H1 (cell line): ENCODE measurements at regions not wholly inside any gene's neighbourhood (a gene's known extent, or its start where the extent isn't known, plus 50 kb on each side); places are given as distances from the start of the nearest gene placed in this dataset.

ENCODE experiments used
- CTCF ChIA-PET: fragments of 300-600 bp; sonication (Branson Sonifier 250); formaldehyde crosslinking; loops from one replicate; lab custom pipeline; 2021; ENCODE audit not compliant: partially characterized antibody; lab: Charles Lee
- POLR2A ChIA-PET: fragments of 300-600 bp; sonication (Branson Sonifier 250); formaldehyde crosslinking; loops from one replicate; lab custom pipeline; 2021; ENCODE audit warnings: inconsistent platforms; ENCODE audit not compliant: partially characterized antibody; lab: Charles Lee
- DNase-seq, 2 experiments: peaks; one replicate each; pipeline versions ENCODE4 v3.0.0 to v3.0.0-alpha.2; 2010 to 2022; ENCODE audit warnings: low spot score in 2 of 2, low read depth in 1 of 2, mixed read lengths in 1 of 2
- FAIRE-seq: peaks from 2 replicates; lab custom pipeline; 2011; peaks lifted over from hg19 to GRCh38; lab: Jason Lieb, UNC
- H2AFZ ChIP-seq: 2 replicates; pipeline ENCODE4 v1.8.1; 2012; ENCODE audit warnings: low read length, inconsistent platforms
- H2AK5ac ChIP-seq: 2 replicates; pipeline ENCODE4 v1.6.1; 2013; ENCODE audit warnings: low read depth, low read length
- H2BK120ac ChIP-seq: replicated peaks from 2 replicates; pipeline ENCODE3; 2013; ENCODE audit warnings: low read depth, low read length, inconsistent platforms
- H2BK12ac ChIP-seq: 2 replicates; pipeline ENCODE4 v1.6.1; 2013; ENCODE audit warnings: low read depth, low read length
- H2BK15ac ChIP-seq: 2 replicates; pipeline ENCODE4 v1.6.1; 2013; ENCODE audit warnings: low read length
- H2BK20ac ChIP-seq: 2 replicates; pipeline ENCODE4 v1.6.1; 2013; ENCODE audit warnings: low read length
- H2BK5ac ChIP-seq: 2 replicates; pipeline ENCODE4 v1.6.1; 2013; ENCODE audit warnings: low read depth, low read length
- H3K14ac ChIP-seq: 2 replicates; pipeline ENCODE4 v1.6.1; 2013; ENCODE audit warnings: inconsistent platforms; ENCODE audit not compliant: insufficient read length
- H3K18ac ChIP-seq: 2 replicates; pipeline ENCODE4 v1.6.1; 2013; ENCODE audit warnings: low read length; ENCODE audit errors: extremely low read depth
- H3K23ac ChIP-seq: 2 replicates; pipeline ENCODE4 v1.6.1; 2013; ENCODE audit warnings: inconsistent platforms; ENCODE audit not compliant: insufficient read length
- H3K23me2 ChIP-seq: 2 replicates; pipeline ENCODE4 v1.6.1; 2013; ENCODE audit warnings: low read depth, low read length
- H3K27ac ChIP-seq: 2 replicates; pipeline ENCODE4 v1.6.1; 2011; ENCODE audit warnings: low read depth, low read length, inconsistent platforms
- H3K27me3 ChIP-seq, 4 experiments: replicated peaks in 1 of 4; 1 replicate in 1 of 4; 2 replicates in 3 of 4; pipeline versions ENCODE4 v1.6.1 to v1.8.1; 2011 to 2013; ENCODE audit warnings: low read length in 3 of 4, mild to moderate bottlenecking in 3 of 4, inconsistent platforms in 2 of 4, mixed read lengths in 2 of 4, moderate library complexity in 1 of 4; ENCODE audit not compliant: control insufficient read depth in 3 of 4, insufficient read depth in 3 of 4; ENCODE audit errors: extremely low read depth in 1 of 4
- H3K36me3 ChIP-seq, 4 experiments: 2 replicates each; pipeline versions ENCODE4 v1.6.1 to v1.8.1; 2011 to 2013; ENCODE audit warnings: mild to moderate bottlenecking in 4 of 4, low read length in 3 of 4, moderate library complexity in 2 of 4, control low read depth in 1 of 4, inconsistent platforms in 1 of 4; ENCODE audit not compliant: insufficient read depth in 4 of 4, control insufficient read depth in 2 of 4
- H3K4ac ChIP-seq: replicated peaks from 2 replicates; pipeline ENCODE3; 2013; ENCODE audit warnings: low read length, low read depth, mixed read lengths, inconsistent platforms; ENCODE audit not compliant: insufficient read length
- H3K4me1 ChIP-seq, 4 experiments: replicated peaks in 1 of 4; 1 replicate in 1 of 4; 2 replicates in 3 of 4; pipeline versions ENCODE4 v1.6.1 to v1.8.1; 2011 to 2013; ENCODE audit warnings: low read length in 3 of 4, inconsistent platforms in 2 of 4, mixed read lengths in 1 of 4; ENCODE audit not compliant: insufficient read depth in 4 of 4, control insufficient read depth in 3 of 4
- H3K4me2 ChIP-seq, 2 experiments: 2 replicates each; pipeline versions ENCODE4 v1.6.1 to v1.8.1; 2011 to 2013; ENCODE audit warnings: low read depth in 2 of 2, low read length in 2 of 2, control low read depth in 1 of 2, inconsistent platforms in 1 of 2, mild to moderate bottlenecking in 1 of 2; ENCODE audit not compliant: insufficient read depth in 1 of 2
- H3K4me3 ChIP-seq, 4 experiments: fragments of 200-600, 300-600 bp in 1 of 4; sonication (generic), shearing (Covaris generic), sonication (Bioruptor Twin) in 1 of 4; 2 replicates each; pipeline versions ENCODE4 v1.5.1 to v1.8.1; 2011 to 2016; ENCODE audit warnings: low read length in 4 of 4, low read depth in 3 of 4, control low read depth in 2 of 4, inconsistent platforms in 2 of 4, mild to moderate bottlenecking in 2 of 4, mixed read lengths in 1 of 4, moderate library complexity in 1 of 4; ENCODE audit not compliant: insufficient read depth in 2 of 4; ENCODE audit errors: extremely low read depth in 1 of 4
- H3K56ac ChIP-seq: replicated peaks from 2 replicates; pipeline ENCODE3; 2013; ENCODE audit warnings: low read depth, mild to moderate bottlenecking, mixed read lengths, low read length, inconsistent platforms; ENCODE audit not compliant: insufficient read length
- H3K79me1 ChIP-seq: 2 replicates; pipeline ENCODE4 v1.6.1; 2013; ENCODE audit warnings: low read depth, low read length, control low read depth
- H3K79me2 ChIP-seq, 2 experiments: 2 replicates each; pipeline versions ENCODE4 v1.6.1 to v1.8.1; 2012 to 2013; ENCODE audit warnings: low read length in 2 of 2, mild to moderate bottlenecking in 2 of 2, inconsistent platforms in 1 of 2; ENCODE audit not compliant: insufficient read depth in 2 of 2, control insufficient read depth in 1 of 2
- H3K9ac ChIP-seq, 4 experiments: replicated peaks in 1 of 4; 1 replicate in 1 of 4; 2 replicates in 3 of 4; pipeline versions ENCODE4 v1.6.1 to v1.8.1; 2011 to 2013; ENCODE audit warnings: low read depth in 3 of 4, low read length in 3 of 4, control low read depth in 2 of 4, mild to moderate bottlenecking in 2 of 4, moderate library complexity in 2 of 4, inconsistent platforms in 1 of 4; ENCODE audit errors: extremely low read depth in 1 of 4
- H3K9me3 ChIP-seq, 2 experiments: 2 replicates each; pipeline versions ENCODE4 v1.6.1 to v1.8.1; 2012 to 2013; ENCODE audit warnings: mild to moderate bottlenecking in 2 of 2, moderate library complexity in 2 of 2, control low read depth in 1 of 2, inconsistent platforms in 1 of 2, low read depth in 1 of 2, low read length in 1 of 2, mixed read lengths in 1 of 2; ENCODE audit not compliant: insufficient read depth in 2 of 2
- H4K20me1 ChIP-seq, 2 experiments: replicated peaks in 1 of 2; 2 replicates each; pipeline versions ENCODE3 to v1.8.1; 2011 to 2013; ENCODE audit warnings: inconsistent platforms in 2 of 2, low read length in 2 of 2, mild to moderate bottlenecking in 1 of 2; ENCODE audit not compliant: insufficient read depth in 2 of 2, control insufficient read depth in 1 of 2
- H4K5ac ChIP-seq: 2 replicates; pipeline ENCODE4 v1.6.1; 2013; ENCODE audit warnings: low read length, low read depth, mixed read lengths, inconsistent platforms; ENCODE audit not compliant: insufficient read length
- H4K8ac ChIP-seq: 2 replicates; pipeline ENCODE4 v1.8.0; 2013; ENCODE audit warnings: mild to moderate bottlenecking, moderate library complexity, low read length, inconsistent platforms; ENCODE audit not compliant: insufficient read depth; ENCODE audit errors: extremely low read depth
- H4K91ac ChIP-seq: replicated peaks from 2 replicates; pipeline ENCODE3; 2013; ENCODE audit warnings: low read length, mixed read lengths, inconsistent platforms; ENCODE audit not compliant: insufficient read length
- whole genome bisulfite sequencing, 2 experiments: shearing (Covaris generic) in 1 of 2; methylation state at CpG; one replicate each; pipeline versions ENCODE4 v1.1.6 to v1.1.7; 2013 to 2015; ENCODE audit warnings: low lambda C conversion rate in 2 of 2, mixed read lengths in 2 of 2, inconsistent platforms in 1 of 2, low coverage in 1 of 2, missing lambda C conversion rate in 1 of 2; ENCODE audit not compliant: insufficient replicate concordance in 2 of 2, insufficient coverage in 1 of 2, insufficient read length in 1 of 2; ENCODE audit errors: extremely low coverage in 1 of 2, missing lambda C conversion rate in 1 of 2; 5-methylcytosine and 5-hydroxymethylcytosine counted together

- Histone ChIP-seq H3K79me1 (no peaks in the 10 kb centered on the region), H3K4me2 (no peak overlapping the region), H2BK120ac (no peak overlapping the region), H3K27me3 (no peaks in the 10 kb centered on the region), H3K79me2 (no peaks in the 10 kb centered on the region), H3K23me2 (no peaks in the 10 kb centered on the region), H3K36me3 (no peaks in the 10 kb centered on the region; a peak in 1 of 8 replicates), H3K4ac (no peak overlapping the region), H3K4me3 (no peak overlapping the region), H2BK5ac (no peak overlapping the region), H3K14ac (no peak overlapping the region), H2BK12ac (no peak overlapping the region), H4K5ac (no peak overlapping the region), H3K9ac (no peak overlapping the region), H2BK20ac (no peak overlapping the region), H3K23ac (no peak overlapping the region), H3K56ac (no peak overlapping the region), H4K20me1 (no peaks in the 10 kb centered on the region), H2AFZ (no peak overlapping the region), H4K8ac (no peak overlapping the region), H3K27ac (no peak overlapping the region), H2BK15ac (no peak overlapping the region), H3K9me3 (no peaks in the 10 kb centered on the region), H3K18ac (no peak overlapping the region), H3K4me1 (peaks cover 0 to 3% (median 0%) of the 10 kb centered on the region in 4 experiments; a peak in 1 of 7 replicates), H2AK5ac (no peak overlapping the region), H4K91ac (no peak overlapping the region)
- 92% methylated on average over 3 of the region's 3 CpGs; no CpG with 5 or more reads in 1 of the 2 experiments for WGBS, 2 experiments
- no peak for DNase-seq
- ChIA-PET CTCF (interaction anchor here (0.6 to 0.9 kb wide), 2 partner anchors 283 to 480 kb away, joined by 3 read pairs; no protein-coding TSS in a partner anchor), POLR2A (no interaction called here)
- no peak for FAIRE-seq
These were observed 532.1 kb downstream of the FBXO15 start for GRCh38 chr18:73615506-73615905.
